ENCODE measurements at regions not wholly inside any gene's neighbourhood (a gene's known extent, or its start where the extent isn't known, plus 50 kb on each side); places are given as distances from the start of the nearest gene placed in this dataset.

GRCh38 chr5:171588046-171588445, 168.6 kb downstream of the FGF18 start:
- TF ChIP-seq CTCF (IDR thresholded peaks at IDR 0.05), result no peak
- Mint-ChIP-seq H3K36me3 (ENCODE audit: low read depth) (peaks cover 3% of the 10 kb centered on the region), H3K4me3 (ENCODE audit: unreplicated experiment) (no peak overlapping the region), H3K4me1 (ENCODE audit: low read depth) (no peaks in the 10 kb centered on the region), H3K27me3 (ENCODE audit: low read depth) (peaks cover 30% of the 10 kb centered on the region), H3K9me3 (ENCODE audit: low read depth) (no peaks in the 10 kb centered on the region), H3K27ac (ENCODE audit: unreplicated experiment) (no peak overlapping the region)
- no peak for DNase-seq (ENCODE audit: low spot score)

- H3K36me3 Mint-ChIP-seq (ENCODE audit: low read depth), result peaks cover 3% of the 10 kb centered on the region
- no peak for DNase-seq (ENCODE audit: low spot score)
- peaks cover 26% of the 10 kb centered on the region for H3K27me3 Mint-ChIP-seq (ENCODE audit: low read depth)
- no peaks in the 10 kb centered on the region for H3K9me3 Mint-ChIP-seq (ENCODE audit: low read depth)
- no peak overlapping the region for H3K4me3 Mint-ChIP-seq (ENCODE audit: unreplicated experiment)
- no peak for TF ChIP-seq CTCF (IDR thresholded peaks at IDR 0.05)
- H3K27ac Mint-ChIP-seq (ENCODE audit: unreplicated experiment), result no peak overlapping the region
- no peaks in the 10 kb centered on the region for H3K4me1 Mint-ChIP-seq (ENCODE audit: low read depth)
Measured at GRCh38 chr5:171588790-171589189, 169.3 kb downstream of the FGF18 start.

- no peak for DNase-seq (ENCODE audit: low spot score)
- Mint-ChIP-seq H3K9me3 (ENCODE audit: low read depth) (no peaks in the 10 kb centered on the region), H3K27ac (ENCODE audit: unreplicated experiment) (no peak overlapping the region), H3K4me1 (ENCODE audit: low read depth) (no peaks in the 10 kb centered on the region), H3K36me3 (ENCODE audit: low read depth) (peaks cover 3% of the 10 kb centered on the region), H3K4me3 (ENCODE audit: unreplicated experiment) (no peak overlapping the region), H3K27me3 (ENCODE audit: low read depth) (peaks cover 23% of the 10 kb centered on the region)
- no peak for TF ChIP-seq CTCF (IDR thresholded peaks at IDR 0.05)
Measured at GRCh38 chr5:171589461-171589860, 170.0 kb downstream of the FGF18 start.

GRCh38 chr5:171592076-171592475, 172.6 kb downstream of the FGF18 start:
- Mint-ChIP-seq H3K36me3 (ENCODE audit: low read depth) (peaks cover 3% of the 10 kb centered on the region), H3K4me1 (ENCODE audit: low read depth) (peaks cover 16% of the 10 kb centered on the region), H3K27ac (ENCODE audit: unreplicated experiment) (no peak overlapping the region), H3K4me3 (ENCODE audit: unreplicated experiment) (no peak overlapping the region), H3K9me3 (ENCODE audit: low read depth) (peaks cover 3% of the 10 kb centered on the region), H3K27me3 (ENCODE audit: low read depth) (peaks cover 19% of the 10 kb centered on the region)
- TF ChIP-seq CTCF (IDR thresholded peaks at IDR 0.05), result no peak
- DNase-seq (ENCODE audit: low spot score), result no peak

GRCh38 chr5:171592736-171593135, 173.3 kb downstream of the FGF18 start:
- Mint-ChIP-seq H3K4me3 (ENCODE audit: unreplicated experiment) (no peak overlapping the region), H3K27ac (ENCODE audit: unreplicated experiment) (no peak overlapping the region), H3K27me3 (ENCODE audit: low read depth) (peaks cover 15% of the 10 kb centered on the region), H3K36me3 (ENCODE audit: low read depth) (peaks cover 2% of the 10 kb centered on the region), H3K4me1 (ENCODE audit: low read depth) (peaks cover 16% of the 10 kb centered on the region), H3K9me3 (ENCODE audit: low read depth) (peaks cover 3% of the 10 kb centered on the region)
- TF ChIP-seq CTCF (IDR thresholded peaks at IDR 0.05), result no peak
- DNase-seq (ENCODE audit: low spot score), result no peak
